GM23248 (cell line): ENCODE measurements at regions not wholly inside any gene's neighbourhood (a gene's known extent, or its start where the extent isn't known, plus 50 kb on each side); places are given as distances from the start of the nearest gene placed in this dataset.

Experiments
- EZH2 ChIP-seq: fragments of 200-600 bp; sonication (generic); IDR thresholded peaks from 2 replicates; pipeline ENCODE4 v1.6.1; 2018; ENCODE audit warnings: antibody characterized with exemption, mild to moderate bottlenecking; ENCODE audit not compliant: insufficient read depth, poor library complexity, severe bottlenecking
- EZH2phosphoT487 ChIP-seq: fragments of 200-600 bp; sonication (generic); IDR thresholded peaks from 2 replicates; pipeline ENCODE4 v1.6.1; 2018; ENCODE audit warnings: antibody characterized with exemption, moderate library complexity, mild to moderate bottlenecking, low read depth; ENCODE audit not compliant: insufficient read depth

- no peak for TF ChIP-seq EZH2
- TF ChIP-seq EZH2phosphoT487: no peak
These were observed 150.5 kb upstream of the SOX9 start for GRCh38 chr17:71970312-71970711.
